GM18867 (cell line): ENCODE measurements at regions not wholly inside any gene's neighbourhood (a gene's known extent, or its start where the extent isn't known, plus 50 kb on each side); places are given as distances from the start of the nearest gene placed in this dataset.
"Not testable (repeated sequence)": the region's sequence is repeated elsewhere in the genome, so short reads cannot be mapped to it uniquely, and the experiment has no call there.

Experiments
- ATAC-seq: cut with Tn5 transposase; IDR thresholded peaks from one replicate; pipeline ENCODE4 v1.9.1; 2021; ENCODE audit warnings: mild to moderate bottlenecking, moderate library complexity; ENCODE audit not compliant: unreplicated experiment

DNA sequence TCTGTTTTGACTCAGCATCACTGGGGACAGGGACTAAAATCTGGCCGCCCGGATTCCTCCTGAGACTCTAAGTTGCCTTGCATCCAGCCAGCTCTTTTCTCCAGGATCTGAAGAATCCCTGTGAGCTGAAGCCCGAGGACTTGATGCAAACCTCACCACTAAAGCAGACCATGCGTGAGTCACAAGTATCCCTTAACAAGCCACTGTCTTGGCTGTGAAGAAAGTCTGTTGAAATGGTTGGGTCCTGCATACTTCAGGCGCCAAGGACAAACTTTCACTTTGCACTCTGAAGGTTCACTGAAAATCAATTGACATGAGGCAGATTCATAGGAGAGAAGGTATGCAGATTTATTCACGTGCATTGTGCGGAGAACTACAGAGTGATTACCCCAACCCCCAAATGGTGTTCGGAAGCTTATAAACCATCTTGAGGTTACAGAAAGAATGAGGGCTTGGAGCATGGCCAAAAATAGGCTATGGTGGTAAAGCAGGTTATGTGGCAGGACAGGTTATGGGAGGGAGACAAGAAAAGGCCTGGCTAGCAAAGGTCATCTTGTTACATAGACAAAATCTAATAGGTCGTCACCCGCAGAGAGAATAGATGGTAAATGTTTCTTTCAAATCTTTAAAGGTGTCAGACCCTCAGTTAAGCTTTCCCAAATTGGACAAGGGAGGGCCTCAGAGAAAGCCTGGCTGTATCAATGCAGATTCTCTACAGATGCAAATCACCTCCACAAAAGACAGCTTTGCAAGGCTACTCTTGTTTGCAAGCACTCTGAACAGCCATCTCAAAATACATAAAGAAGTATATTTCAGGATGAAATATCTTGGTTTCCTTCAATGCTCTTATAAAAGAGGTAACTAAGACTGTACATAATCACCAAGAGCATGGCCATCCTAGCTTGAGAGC, 126.3 kb upstream of the PLAAT1 start:
- ATAC-seq: no peak

- ATAC-seq: no peak
Observed at GRCh38 chr3:193116871-193117270, 124.2 kb upstream of the PLAAT1 start.

- ATAC-seq: no peak
Observed at GRCh38 chr3:193118907-193119306, 122.1 kb upstream of the PLAAT1 start.

- ATAC-seq: no peak
Observed at GRCh38 chr3:193119926-193120325, 121.1 kb upstream of the PLAAT1 start.

DNA sequence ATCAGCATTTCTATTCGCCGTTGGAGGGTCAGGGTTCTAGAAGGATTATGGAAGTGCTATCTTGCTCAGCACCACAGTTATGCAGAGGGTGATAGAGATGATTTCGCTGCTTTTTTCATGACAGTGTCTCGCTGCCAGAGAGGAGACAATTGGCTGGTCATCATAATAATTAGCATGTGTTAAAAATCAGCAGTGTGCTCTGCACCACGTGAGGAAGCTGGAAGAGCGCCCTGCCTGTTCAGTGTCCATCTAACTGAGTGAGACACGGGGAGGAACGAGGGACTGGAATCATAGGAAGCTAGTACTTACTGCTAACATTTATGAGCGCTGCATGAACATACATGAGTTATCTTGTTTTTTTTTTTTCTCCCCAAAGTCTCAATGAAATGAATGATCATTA, 116.2 kb upstream of the PLAAT1 start:
- ATAC-seq: no peak

DNA sequence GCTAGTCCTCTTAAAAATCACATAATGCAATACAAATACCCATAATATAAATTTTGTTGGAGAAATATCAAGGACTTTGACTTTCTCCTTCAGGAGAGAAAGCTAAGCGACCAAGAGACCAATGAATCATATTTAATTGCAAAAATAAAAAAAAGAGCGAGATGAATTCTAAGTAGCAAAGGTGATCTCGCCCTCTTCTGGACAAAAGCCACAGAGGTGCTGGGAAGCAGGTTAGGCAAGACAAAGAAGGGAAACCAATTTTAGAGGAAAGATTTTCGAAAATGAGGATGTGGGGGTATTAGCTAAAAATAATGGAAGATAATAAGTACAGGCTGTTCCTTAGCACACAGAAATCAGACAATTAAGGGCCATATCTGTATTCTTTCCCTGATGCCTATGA, 111.4 kb upstream of the PLAAT1 start:
- ATAC-seq: no peak

DNA sequence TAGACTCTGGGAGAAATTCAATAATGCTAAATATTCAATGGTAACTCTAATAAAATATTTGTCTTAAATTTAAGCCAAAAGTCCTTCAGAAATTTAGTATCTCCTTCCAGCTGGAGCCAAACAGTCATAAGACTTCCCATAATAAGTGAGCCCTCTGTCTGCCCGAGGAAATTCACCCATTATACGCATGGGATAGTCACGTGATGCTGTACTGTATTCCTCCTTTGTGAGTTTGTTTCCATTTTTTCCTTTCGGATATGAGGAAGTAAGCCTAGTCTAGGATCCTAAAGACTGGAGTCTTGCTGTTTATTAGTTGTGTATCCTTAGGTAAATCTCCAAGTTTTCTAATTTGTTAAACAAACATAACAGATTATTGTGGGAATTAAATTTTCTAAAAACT, 110.4 kb upstream of the PLAAT1 start:
- no peak for ATAC-seq

GRCh38 chr3:193132241-193132640, 108.8 kb upstream of the PLAAT1 start:
- no peak for ATAC-seq

DNA sequence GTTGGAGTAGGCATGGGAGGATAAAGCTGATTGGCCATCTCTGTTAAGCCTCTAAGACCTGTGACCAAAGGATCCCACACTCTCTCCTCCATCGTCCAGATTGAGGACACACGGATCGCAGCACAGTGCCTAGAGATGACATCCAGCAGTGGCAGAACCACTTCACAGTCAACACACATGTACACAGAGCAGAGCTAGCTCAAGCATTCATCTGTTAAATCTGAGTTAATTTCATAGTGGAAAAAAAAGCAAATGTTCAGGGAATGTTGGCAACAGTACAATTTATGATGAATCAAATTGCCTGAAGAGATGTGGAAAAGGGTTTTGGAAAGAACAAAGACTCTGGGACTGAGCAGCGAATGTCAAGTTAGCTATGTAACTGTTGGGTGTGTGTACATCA, 108.1 kb upstream of the PLAAT1 start:
- no peak for ATAC-seq

- ATAC-seq: no peak
Observed at GRCh38 chr3:193134856-193135255, 106.2 kb upstream of the PLAAT1 start.

DNA sequence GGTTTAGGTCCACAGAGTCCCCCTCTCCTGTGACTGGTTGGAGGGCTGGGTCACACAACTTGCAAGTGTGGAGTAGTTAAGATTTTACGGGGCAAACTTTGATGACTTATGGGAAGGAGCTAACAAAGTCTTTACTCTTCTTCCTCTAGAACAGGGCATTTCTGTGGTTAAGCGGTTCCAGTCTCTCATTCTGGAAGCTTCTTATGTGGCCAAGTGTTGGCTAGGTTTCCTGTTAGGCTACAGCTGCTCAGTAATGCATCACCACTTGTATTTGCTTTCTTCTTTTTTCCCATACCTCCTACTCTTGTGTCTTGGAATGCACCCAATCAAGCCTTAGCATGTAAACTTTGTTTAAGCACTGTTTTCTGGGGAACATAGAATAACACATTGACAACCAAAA, 100.6 kb upstream of the PLAAT1 start:
- ATAC-seq: no peak

DNA sequence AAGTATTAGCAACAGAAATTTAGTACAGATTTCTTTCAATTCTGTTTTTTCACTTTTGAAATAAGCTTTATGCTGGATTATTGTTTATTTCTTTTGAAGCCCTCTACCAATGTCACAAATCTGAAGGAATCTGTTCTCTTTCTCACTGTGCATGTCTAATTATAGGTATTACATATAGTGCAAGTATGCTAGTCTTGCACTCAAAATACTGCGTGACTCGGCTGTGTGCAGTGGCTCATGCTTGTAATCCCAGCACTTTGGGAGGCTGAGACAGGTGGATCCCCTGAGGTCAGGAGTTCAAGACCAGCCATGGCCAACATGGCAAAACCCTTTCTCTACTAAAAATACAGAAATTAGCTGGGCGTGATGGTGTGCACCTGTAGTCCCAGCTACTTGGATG, 95.8 kb upstream of the PLAAT1 start:
- no peak for ATAC-seq

DNA sequence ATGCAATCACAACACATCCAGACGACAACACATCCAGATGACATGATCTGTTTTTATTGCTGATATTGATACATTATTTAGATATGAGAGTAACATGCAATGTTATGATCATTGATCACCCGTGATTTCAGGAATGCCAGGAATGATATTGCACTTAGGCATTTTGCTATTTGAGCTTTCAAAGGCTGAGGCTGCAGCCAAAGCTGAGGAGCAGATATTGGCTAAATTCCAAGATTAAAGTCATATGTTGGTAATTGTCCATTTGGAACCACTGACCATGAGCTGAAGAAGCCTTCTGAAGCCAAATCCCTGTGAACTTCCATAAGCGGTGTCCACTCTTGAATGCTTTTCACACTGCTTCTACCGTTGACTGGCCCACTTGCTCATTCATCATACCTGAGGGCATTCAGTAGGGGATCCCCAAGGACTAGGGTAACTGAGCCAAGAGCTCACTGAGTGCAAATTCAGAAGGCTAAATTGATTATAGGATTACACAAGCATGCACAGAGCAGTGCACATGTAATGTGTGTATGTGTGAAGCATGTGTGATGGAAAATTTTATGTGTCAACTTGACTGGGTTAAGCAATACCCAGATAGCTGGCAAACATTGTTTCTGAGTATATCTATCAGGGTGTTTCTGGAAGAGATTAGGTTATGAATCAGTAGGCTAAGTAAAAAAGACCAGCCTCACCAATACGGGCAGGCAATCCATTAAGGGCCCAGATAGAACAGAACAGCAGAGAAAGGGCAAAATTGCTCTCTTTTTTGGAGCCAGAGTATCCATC, 92.1 kb upstream of the PLAAT1 start:
- ATAC-seq: no peak

DNA sequence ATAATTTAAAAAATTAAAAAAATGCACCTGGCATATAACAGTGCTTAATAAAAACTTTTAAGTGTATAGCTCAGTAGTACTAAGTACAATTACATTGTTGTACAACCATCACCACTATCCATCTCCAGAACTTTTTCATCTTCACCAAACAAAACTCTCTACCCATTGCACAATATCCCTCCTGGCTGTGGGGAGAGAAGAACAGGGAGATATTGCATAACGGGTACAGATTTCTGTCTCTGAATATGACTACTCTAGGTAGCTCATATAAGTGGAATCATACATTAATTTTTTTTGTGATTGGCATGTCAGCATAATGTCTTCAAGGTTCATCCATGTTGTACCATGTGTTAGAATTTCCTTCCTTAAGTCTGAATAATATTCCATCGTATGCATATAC, 91.0 kb upstream of the PLAAT1 start:
- no peak for ATAC-seq

GRCh38 chr3:193155044-193155781, 85.8 kb upstream of the PLAAT1 start:
- ATAC-seq: not testable (repeated sequence)

DNA sequence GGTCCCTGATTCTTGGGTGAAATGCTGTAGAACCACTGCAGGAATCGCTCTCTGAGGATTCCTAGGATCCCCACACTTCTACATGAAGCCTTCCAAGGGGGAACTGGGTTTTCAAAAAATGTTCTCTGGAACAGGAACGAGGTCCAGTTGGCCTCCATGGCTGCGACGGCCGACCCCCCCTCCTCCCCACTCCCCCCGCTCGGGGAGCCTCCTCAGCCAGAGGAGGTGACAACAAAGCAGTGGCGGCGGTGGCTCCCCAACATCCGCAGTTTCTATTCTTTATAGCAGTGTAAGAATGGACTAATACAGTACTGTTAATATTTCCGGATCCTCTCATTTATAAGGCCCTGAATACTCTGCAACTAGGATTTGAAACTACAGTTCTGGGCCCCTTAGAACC, 84.0 kb upstream of the PLAAT1 start:
- no peak for ATAC-seq

- no peak for ATAC-seq
Observed at GRCh38 chr3:193165431-193166120, 75.4 kb upstream of the PLAAT1 start.

- no peak for ATAC-seq
Observed at GRCh38 chr3:193168931-193169330, 72.1 kb upstream of the PLAAT1 start.

- ATAC-seq: no peak
Observed at GRCh38 chr3:193174140-193174539, 66.9 kb upstream of the PLAAT1 start.

DNA sequence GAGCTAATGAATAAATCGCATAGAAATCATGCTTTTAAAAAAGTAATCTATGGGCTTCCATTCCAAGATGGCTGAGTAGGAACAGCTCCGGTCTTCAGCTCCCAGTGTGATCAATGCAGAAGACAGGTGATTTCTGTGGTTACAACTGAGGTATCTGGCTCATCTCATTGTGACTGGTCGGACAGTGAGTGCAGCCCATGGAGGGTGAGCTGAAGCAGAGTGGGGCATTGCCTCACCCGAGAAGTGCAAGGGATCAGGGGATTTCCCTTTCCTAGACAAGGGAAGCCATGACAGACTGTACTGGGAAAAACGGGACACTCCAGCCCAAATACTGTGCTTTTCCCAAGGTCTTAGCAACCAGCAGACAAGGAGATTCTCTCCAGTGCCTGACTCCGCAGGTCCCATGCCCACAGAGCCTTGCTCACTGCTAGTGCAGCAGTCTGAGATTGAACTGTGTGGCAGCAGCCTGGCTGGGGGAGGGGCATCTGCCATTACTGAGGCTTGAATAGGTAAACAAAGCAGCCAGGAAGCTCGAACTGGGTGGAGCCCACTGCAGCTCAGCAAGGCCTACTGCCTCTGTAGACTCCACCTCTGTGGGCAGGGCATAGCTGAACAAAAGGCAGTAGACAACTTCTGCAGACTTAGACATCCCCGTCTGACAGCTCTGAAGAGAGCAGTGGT, 61.5 kb upstream of the PLAAT1 start:
- not testable (repeated sequence) for ATAC-seq
